ENCODE measurements at regions not wholly inside any gene's neighbourhood (a gene's known extent, or its start where the extent isn't known, plus 50 kb on each side); places are given as distances from the start of the nearest gene placed in this dataset.

GRCh38 chr10:130719448-130719752, 583.2 kb downstream of the GLRX3 start:
- no peak for DNase-seq (ENCODE audit: low read depth)

GRCh38 chr10:130720235-130720634, 584.0 kb downstream of the GLRX3 start:
- DNase-seq (ENCODE audit: low read depth): no peak

GRCh38 chr10:130721971-130722370, 585.8 kb downstream of the GLRX3 start:
- DNase-seq (ENCODE audit: low read depth): no peak

- no peak for DNase-seq (ENCODE audit: low read depth)
Measured at GRCh38 chr10:130723704-130724103, 587.5 kb downstream of the GLRX3 start.

- no peak for DNase-seq (ENCODE audit: low read depth)
Measured at GRCh38 chr10:130725474-130725970, 586.0 kb downstream of the TCERG1L start.

- no peak for DNase-seq (ENCODE audit: low read depth)
Measured at GRCh38 chr10:130726996-130727725, 584.4 kb downstream of the TCERG1L start.

- DNase-seq (ENCODE audit: low read depth): no peak
Measured at GRCh38 chr10:130727766-130728490, 583.6 kb downstream of the TCERG1L start.

- no peak for DNase-seq (ENCODE audit: low read depth)
Measured at GRCh38 chr10:130728531-130729215, 582.8 kb downstream of the TCERG1L start.

GRCh38 chr10:130729876-130730275, 581.6 kb downstream of the TCERG1L start:
- DNase-seq (ENCODE audit: low read depth): no peak

- DNase-seq (ENCODE audit: low read depth): no peak
Measured at GRCh38 chr10:130737186-130737585, 574.3 kb downstream of the TCERG1L start.

GRCh38 chr10:130737621-130738020, 573.9 kb downstream of the TCERG1L start:
- DNase-seq (ENCODE audit: low read depth): no peak

- DNase-seq (ENCODE audit: low read depth): no peak
Measured at GRCh38 chr10:130739016-130739756, 572.3 kb downstream of the TCERG1L start.

- no peak for DNase-seq (ENCODE audit: low read depth)
Measured at GRCh38 chr10:130739757-130740145, 571.8 kb downstream of the TCERG1L start.

GRCh38 chr10:130740166-130740565, 571.4 kb downstream of the TCERG1L start:
- no peak for DNase-seq (ENCODE audit: low read depth)

GRCh38 chr10:130740915-130741750, 570.4 kb downstream of the TCERG1L start:
- no peak for DNase-seq (ENCODE audit: low read depth)

GRCh38 chr10:130741901-130742855, 569.3 kb downstream of the TCERG1L start:
- DNase-seq (ENCODE audit: low read depth): no peak

GRCh38 chr10:130742941-130743675, 568.4 kb downstream of the TCERG1L start:
- DNase-seq (ENCODE audit: low read depth): no peak

- DNase-seq (ENCODE audit: low read depth): no peak
Measured at GRCh38 chr10:130743751-130744271, 567.7 kb downstream of the TCERG1L start.

GRCh38 chr10:130744631-130745030, 566.9 kb downstream of the TCERG1L start:
- no peak for DNase-seq (ENCODE audit: low read depth)

Data from renal cortical epithelial cell (primary cell).